GM21515 (cell line): ENCODE measurements at regions not wholly inside any gene's neighbourhood (a gene's known extent, or its start where the extent isn't known, plus 50 kb on each side); places are given as distances from the start of the nearest gene placed in this dataset.

Experiments used
- ATAC-seq: cut with Tn5 transposase; IDR thresholded peaks from one replicate; pipeline ENCODE4 v1.9.1; 2021; ENCODE audit not compliant: unreplicated experiment

GRCh38 chr2:150417278-150417677, 70.2 kb downstream of the RND3 start:
- ATAC-seq, result no peak

GRCh38 chr2:150415022-150415421, 72.4 kb downstream of the RND3 start:
- no peak for ATAC-seq

DNA sequence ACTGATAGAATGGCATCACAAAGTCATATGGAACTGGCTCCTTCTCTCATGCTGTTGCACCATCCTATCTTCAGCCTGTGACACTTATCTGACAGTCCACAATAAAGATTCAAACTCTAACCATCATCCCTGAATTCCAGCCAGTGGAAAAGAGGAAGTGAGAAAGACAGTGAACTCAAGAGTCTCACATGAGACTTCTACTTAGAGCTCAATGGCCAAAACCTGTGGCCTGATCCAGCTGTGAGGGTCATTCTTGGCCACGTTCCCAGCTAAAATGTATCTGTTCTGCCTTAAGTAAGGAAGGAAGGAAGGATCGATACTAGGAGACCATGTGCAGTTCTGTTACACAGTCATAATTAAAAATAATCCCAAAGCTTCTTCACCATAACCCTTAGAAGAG, 73.6 kb downstream of the RND3 start:
- no peak for ATAC-seq

- no peak for ATAC-seq
Measured at GRCh38 chr2:150413366-150413765, 74.1 kb downstream of the RND3 start.

DNA sequence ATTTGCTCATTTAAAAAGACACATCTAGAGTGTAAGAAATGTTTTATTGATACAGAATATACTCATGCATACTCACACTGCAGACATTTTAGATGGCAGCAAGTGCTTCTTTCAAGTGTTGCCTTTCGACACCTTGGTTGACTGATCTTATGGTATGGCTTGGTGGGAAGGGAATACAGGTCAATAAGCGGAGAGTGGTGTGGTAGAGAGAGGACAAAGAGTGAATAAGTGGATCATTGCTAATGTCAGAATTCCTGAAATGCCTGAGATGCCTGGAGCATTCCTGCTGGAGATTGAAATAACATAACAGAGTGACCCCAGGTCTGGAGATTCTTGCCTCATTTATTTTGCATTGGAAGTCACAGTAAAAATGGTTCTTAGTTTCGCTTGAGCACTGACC, 76.7 kb downstream of the RND3 start:
- no peak for ATAC-seq

DNA sequence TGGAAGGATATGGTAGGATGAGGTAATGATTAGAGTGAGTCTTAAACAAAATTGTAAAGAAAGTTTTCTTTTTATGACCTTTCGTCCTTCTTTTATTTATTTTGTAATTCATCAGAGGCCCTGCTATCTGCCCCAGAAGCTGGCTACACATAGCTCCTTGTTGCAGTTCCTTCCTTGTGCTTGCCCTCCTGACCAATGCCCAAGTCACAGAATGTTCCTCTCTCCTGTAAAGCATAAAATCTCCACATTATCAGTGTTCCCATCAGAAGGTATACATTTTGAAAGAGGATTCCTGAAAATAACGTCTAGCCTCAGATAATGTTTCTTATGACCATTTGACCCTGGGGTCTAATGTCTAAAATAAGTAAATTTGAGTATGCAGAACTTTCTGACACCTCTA, 78.3 kb downstream of the RND3 start:
- no peak for ATAC-seq

GRCh38 chr2:150404147-150404546, 83.3 kb downstream of the RND3 start:
- no peak for ATAC-seq

DNA sequence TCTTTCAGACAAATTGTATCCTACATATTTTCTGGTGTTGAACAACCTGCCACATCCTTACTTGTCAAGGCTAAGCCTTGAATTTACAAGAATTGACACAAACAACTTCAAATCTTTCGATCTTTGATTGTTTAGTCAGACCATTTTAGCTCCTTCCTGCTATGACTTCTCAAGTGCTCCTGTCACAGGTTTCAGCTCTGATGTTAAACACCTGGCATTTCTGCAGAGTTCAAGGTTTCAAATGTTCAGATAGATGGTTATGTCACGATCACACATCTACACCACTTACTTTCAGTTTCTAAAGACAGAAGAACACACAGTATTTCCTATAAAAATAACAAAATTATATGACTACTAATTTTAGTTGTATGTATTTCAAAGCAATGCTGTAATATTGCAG, 84.0 kb downstream of the RND3 start:
- ATAC-seq, result peak; percentile 95

DNA sequence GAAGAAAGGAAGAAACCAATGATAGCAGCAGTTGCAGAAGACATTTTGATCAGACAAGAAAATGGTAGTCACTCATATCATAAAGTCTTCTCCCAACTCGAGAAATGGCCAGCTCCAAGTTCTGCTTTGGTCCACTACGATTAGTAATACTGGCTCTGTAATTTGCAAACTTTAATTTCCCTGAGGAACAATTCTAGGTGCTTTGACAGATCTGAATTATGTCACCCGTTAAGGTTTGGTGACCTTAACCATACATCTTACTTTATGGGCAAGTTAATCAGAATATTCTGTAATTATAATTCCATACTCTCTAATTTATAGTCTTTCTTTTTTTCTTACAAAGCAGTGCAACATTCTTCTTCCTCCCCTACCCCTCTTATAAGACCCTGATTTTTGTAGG, 84.5 kb downstream of the RND3 start:
- ATAC-seq, result no peak

GRCh38 chr2:150400849-150401248, 86.6 kb downstream of the RND3 start:
- no peak for ATAC-seq

DNA sequence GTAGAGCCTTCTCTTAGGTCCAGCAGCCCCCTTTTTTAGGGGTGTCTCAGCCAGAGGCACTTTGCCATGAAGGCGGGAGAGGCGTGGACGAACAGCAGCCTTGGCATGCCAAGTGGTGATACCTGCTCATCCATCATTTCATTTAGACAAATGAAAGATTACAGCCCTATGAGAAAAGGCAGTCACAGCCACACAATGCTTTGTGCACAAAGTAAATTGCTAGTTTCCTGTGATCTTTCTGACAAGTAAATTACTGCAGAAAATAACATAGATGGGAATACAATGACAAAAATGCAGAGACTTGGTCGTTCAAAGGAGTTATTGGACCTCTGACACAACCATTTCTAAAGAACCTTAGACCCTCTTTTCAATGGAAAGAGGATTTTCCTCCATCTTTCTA, 94.9 kb downstream of the RND3 start:
- ATAC-seq, result no peak

DNA sequence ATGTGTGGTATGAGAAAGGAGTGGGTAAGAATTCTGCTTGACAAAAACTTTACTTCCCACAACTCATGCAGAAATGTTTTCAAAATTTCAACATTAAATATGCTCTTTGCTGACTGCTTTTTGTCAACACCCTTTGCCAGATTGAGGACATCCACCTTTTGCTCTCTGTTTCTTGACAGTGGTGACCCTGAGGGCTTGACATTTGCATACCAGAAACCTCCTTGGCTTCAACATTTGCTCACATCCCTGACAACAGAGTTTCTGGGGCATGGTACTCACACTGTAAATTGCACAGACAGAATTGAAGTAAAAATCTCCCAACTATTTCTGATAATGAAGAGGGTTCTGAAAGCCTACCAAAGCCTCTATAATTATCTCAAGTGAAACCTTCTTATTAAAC, 95.7 kb downstream of the RND3 start:
- ATAC-seq, result no peak

DNA sequence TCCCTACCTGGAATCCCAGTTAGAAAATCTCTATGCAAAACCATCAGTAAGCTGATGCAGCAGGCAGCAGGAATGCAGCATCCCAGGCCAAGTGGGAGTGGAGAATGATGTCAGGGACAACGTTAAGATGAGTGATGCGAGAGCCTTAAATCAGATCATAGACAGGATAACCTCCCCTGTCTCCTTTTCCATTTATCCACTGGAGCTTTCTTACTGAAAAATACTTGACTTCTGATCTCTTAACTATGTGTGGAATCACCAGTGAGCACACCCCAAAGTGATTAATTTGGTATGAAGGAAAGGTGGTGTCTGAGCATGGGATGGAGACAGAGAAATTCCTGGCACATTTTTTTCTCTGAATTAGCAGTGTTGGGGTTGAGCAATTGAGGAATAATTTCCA, 98.0 kb downstream of the RND3 start:
- no peak for ATAC-seq

- no peak for ATAC-seq
Measured at GRCh38 chr2:150388289-150388625, 99.2 kb downstream of the RND3 start.

GRCh38 chr2:150387586-150388288, 99.7 kb downstream of the RND3 start:
- no peak for ATAC-seq

DNA sequence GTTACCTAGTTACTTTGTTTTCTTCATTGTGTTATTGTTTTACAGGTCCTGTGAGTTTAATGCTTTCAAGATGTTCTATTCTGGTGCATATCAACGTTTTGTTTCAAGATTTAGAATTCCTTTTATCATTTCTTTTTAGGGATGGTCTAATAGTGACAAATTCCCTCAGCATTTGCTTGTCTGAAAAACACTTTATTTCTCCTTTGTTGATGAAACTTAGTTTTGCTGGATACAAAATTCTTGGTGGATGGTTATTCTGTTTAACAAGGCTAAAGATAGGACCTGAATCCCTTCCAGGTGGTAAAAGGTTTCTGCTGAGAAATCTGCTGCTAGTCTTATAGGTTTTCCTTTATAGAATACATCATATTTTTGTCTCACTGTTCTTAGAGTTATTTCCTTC, 102.3 kb downstream of the RND3 start:
- no peak for ATAC-seq

DNA sequence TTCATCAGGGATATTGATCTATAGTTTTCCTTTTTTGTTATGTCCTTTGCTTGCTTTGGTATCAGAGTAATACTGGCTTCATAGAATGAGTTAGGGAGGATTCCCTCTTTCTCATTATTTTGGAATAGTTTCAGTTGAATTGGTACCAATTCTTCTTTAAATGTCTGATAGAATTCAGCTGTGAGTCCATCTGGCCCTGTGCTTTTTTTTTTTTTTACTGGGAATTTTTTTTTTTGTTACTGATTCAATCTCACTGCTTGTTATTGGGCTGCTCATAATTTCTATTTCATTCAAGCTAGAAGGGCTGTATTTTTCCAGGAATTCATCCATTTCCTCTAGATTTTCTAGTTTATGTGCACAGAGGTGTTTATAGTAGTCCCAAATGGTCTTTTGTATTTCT, 103.9 kb downstream of the RND3 start:
- no peak for ATAC-seq

DNA sequence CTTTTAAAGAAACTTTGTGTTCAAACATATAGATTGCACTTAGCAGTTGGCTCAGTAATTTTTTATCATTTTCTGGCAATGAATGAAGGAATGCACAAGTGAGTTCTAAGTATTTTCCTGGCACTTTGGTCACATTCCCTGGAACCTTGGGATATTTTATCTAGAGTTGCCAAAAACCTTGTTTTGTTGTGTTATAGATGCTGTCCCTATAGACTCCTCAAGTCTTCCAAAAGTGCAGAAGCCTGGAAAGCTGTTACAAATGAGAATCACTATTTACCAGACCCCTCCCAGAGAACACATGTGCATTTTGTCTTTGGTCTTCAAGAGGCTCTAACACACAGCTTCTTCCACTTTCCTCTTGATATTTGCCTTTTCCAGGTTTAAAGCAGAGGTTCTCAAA, 108.3 kb downstream of the RND3 start:
- ATAC-seq, result no peak

GRCh38 chr2:150378686-150379085, 108.8 kb downstream of the RND3 start:
- ATAC-seq, result no peak

DNA sequence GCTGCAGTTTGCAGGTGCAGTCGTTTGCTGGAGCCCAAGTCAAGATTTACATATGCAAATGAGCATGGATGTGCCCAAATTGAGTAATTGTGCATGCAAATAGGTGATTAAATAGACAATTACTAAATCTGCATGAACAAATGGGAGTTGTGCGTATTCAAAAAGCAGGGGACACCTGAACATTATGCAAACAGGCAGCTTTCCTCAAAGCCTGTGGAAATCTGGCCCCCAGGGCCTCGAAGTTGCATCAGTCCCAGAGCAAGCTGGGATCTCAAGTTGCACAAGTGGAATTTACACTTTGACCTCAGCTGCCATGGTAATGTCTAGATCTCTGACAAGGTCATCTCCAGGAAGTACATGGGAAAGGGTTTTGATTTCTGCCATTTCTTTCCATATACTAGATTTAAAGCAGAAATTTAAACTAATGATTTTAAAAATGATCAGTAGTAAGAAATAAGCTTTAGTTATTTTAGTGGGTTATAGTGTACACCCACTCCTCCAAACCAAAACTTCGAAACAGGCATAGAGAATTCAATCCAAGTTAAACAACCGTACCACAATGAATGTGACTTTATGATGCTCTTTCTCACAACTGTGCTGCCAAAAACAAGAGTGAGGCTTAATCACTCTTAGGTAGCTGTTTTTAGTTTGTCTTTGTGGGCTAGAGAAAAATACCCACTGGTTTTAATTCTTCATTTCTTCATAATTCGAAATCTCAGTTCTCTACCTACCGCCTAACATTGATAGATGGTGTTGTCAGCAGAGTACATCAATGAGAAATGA, 110.7 kb downstream of the RND3 start:
- no peak for ATAC-seq

GRCh38 chr2:150375333-150375732, 112.1 kb downstream of the RND3 start:
- ATAC-seq, result no peak

GRCh38 chr2:150374492-150374891, 113.0 kb downstream of the RND3 start:
- ATAC-seq, result no peak

DNA sequence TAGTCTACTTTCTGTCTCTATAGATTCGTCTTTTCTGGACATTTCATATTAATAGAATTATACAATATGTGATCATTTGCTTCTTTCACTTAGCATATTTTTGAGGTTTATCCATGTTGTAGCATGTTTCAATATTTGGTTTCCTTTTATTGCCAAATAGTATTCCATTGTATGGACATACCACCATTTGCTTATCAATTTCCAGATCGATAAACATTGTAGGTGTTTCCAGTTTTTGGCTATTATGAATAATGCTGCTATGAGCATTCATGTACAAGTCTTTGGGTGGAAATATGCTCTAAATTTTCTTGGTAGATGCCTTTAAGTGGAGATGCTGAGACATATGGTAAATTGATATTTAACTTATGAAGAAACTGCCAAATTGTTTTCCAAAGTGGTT, 114.1 kb downstream of the RND3 start:
- no peak for ATAC-seq
